ENCODE measurements at regions not wholly inside any gene's neighbourhood (a gene's known extent, or its start where the extent isn't known, plus 50 kb on each side); places are given as distances from the start of the nearest gene placed in this dataset.

- intact Hi-C loops (cut with DNase I): no loop called here
- Histone ChIP-seq H3K4me3 (no peak overlapping the region), H3K27ac (no peak overlapping the region), H3K9me3 (no peaks in the 10 kb centered on the region), H3K4me1 (no peaks in the 10 kb centered on the region), H3K27me3 (no peaks in the 10 kb centered on the region), H3K36me3 (no peaks in the 10 kb centered on the region)
- no peak for TF ChIP-seq CTCF (IDR thresholded peaks at IDR 0.05)
- ATAC-seq: no peak
- no peak for DNase-seq
Observed at GRCh38 chr1:190852611-190853010, 374.9 kb upstream of the BRINP3 start.

GRCh38 chr1:190858140-190858539 lies 380.5 kb upstream of the BRINP3 start:
- no peak for TF ChIP-seq CTCF (IDR thresholded peaks at IDR 0.05)
- H3K4me3 ChIP-seq: no peak overlapping the region
- no peak for DNase-seq
- no peaks in the 10 kb centered on the region for H3K36me3 ChIP-seq
- H3K9me3 ChIP-seq: no peaks in the 10 kb centered on the region
- intact Hi-C loops (cut with DNase I): no loop called here
- no peaks in the 10 kb centered on the region for H3K4me1 ChIP-seq
- H3K27ac ChIP-seq: no peak overlapping the region
- no peaks in the 10 kb centered on the region for H3K27me3 ChIP-seq
- peak; percentile 26 for ATAC-seq

GRCh38 chr1:190864013-190864641 lies 386.5 kb upstream of the BRINP3 start:
- Histone ChIP-seq H3K4me1 (no peaks in the 10 kb centered on the region), H3K27me3 (no peaks in the 10 kb centered on the region), H3K36me3 (no peaks in the 10 kb centered on the region), H3K4me3 (no peak overlapping the region), H3K9me3 (no peaks in the 10 kb centered on the region), H3K27ac (no peak overlapping the region)
- no peak for DNase-seq
- no peak for TF ChIP-seq CTCF (IDR thresholded peaks at IDR 0.05)
- no peak for ATAC-seq
- intact Hi-C loops (cut with DNase I): no loop called here

GRCh38 chr1:190880352-190880751 lies 402.7 kb upstream of the BRINP3 start:
- intact Hi-C loops (cut with DNase I): no loop called here
- H3K27me3 ChIP-seq: no peaks in the 10 kb centered on the region
- H3K27ac ChIP-seq: no peak overlapping the region
- TF ChIP-seq CTCF (IDR thresholded peaks at IDR 0.05): no peak
- no peak for ATAC-seq
- no peak overlapping the region for H3K4me3 ChIP-seq
- H3K36me3 ChIP-seq: no peaks in the 10 kb centered on the region
- no peaks in the 10 kb centered on the region for H3K4me1 ChIP-seq
- H3K9me3 ChIP-seq: no peaks in the 10 kb centered on the region
- no peak for DNase-seq

GRCh38 chr1:190881064-190881463 lies 403.4 kb upstream of the BRINP3 start:
- Histone ChIP-seq H3K4me1 (no peaks in the 10 kb centered on the region), H3K27me3 (no peaks in the 10 kb centered on the region), H3K36me3 (no peaks in the 10 kb centered on the region), H3K4me3 (no peak overlapping the region), H3K27ac (no peak overlapping the region), H3K9me3 (no peaks in the 10 kb centered on the region)
- intact Hi-C loops (cut with DNase I): no loop called here
- no peak for TF ChIP-seq CTCF (IDR thresholded peaks at IDR 0.05)
- ATAC-seq (no peak), DNase-seq (no peak)

- intact Hi-C loops (cut with DNase I): no loop called here
- no peaks in the 10 kb centered on the region for H3K27me3 ChIP-seq
- no peak overlapping the region for H3K4me3 ChIP-seq
- H3K9me3 ChIP-seq: no peaks in the 10 kb centered on the region
- no peaks in the 10 kb centered on the region for H3K4me1 ChIP-seq
- ATAC-seq (no peak), DNase-seq (no peak)
- no peaks in the 10 kb centered on the region for H3K36me3 ChIP-seq
- TF ChIP-seq CTCF (IDR thresholded peaks at IDR 0.05): no peak
- H3K27ac ChIP-seq: no peak overlapping the region
Observed at GRCh38 chr1:190897233-190897632, 419.6 kb upstream of the BRINP3 start.
